GM10248 (cell line): ENCODE measurements at regions not wholly inside any gene's neighbourhood (a gene's known extent, or its start where the extent isn't known, plus 50 kb on each side); places are given as distances from the start of the nearest gene placed in this dataset.
A peak's percentile ranks its signal among the peaks of the same experiment; 100 is the strongest.

Experiments
- CTCF ChIA-PET: fragments of 300-600 bp; sonication (Branson Sonifier 250); formaldehyde crosslinking; extraction: SDS; loops from one replicate; lab custom pipeline; 2021; ENCODE audit warnings: antibody characterized with exemption; lab: Yijun Ruan, JAX
- POLR2A ChIA-PET: fragments of 350-650 bp; sonication (Branson Sonifier 250); formaldehyde crosslinking; extraction: SDS; loops from one replicate; lab custom pipeline; 2020; ENCODE audit warnings: antibody characterized with exemption; lab: Yijun Ruan, JAX
- DNase-seq: peaks from one replicate; pipeline ENCODE4 v3.0.0; 2012; ENCODE audit errors: extremely low spot score
- CTCF ChIP-seq: IDR thresholded peaks from 2 replicates; pipeline ENCODE4 v1.5.1; 2012; ENCODE audit warnings: mild to moderate bottlenecking, low read depth; ENCODE audit errors: extremely low read depth, missing control alignments, control extremely low read depth

- CTCF ChIA-PET: interaction anchor here (1.2 kb wide), 1 partner anchor 8 kb away, joined by 3 read pairs; no protein-coding TSS in a partner anchor
- DNase-seq: no peak
- TF ChIP-seq CTCF: no peak
- POLR2A ChIA-PET: no interaction called here
Measured at GRCh38 chr4:181966104-181966551, 277.1 kb upstream of the TENM3 start.

GRCh38 chr4:181967401-181967800 lies 275.8 kb upstream of the TENM3 start:
- no peak for TF ChIP-seq CTCF
- CTCF ChIA-PET: no interaction called here
- POLR2A ChIA-PET: no interaction called here
- DNase-seq: no peak

GRCh38 chr4:181968371-181968770 lies 274.8 kb upstream of the TENM3 start:
- POLR2A ChIA-PET: no interaction called here
- CTCF ChIA-PET: no interaction called here
- DNase-seq: no peak
- TF ChIP-seq CTCF: no peak

GRCh38 chr4:181969151-181969550 lies 274.1 kb upstream of the TENM3 start:
- no peak for DNase-seq
- ChIA-PET CTCF (no interaction called here), POLR2A (no interaction called here)
- no peak for TF ChIP-seq CTCF

GRCh38 chr4:181970366-181970765 lies 272.8 kb upstream of the TENM3 start:
- TF ChIP-seq CTCF: no peak
- ChIA-PET POLR2A (no interaction called here), CTCF (interaction anchor here (0.8 kb wide), 1 partner anchor 10 kb away, joined by 3 read pairs; no protein-coding TSS in a partner anchor)
- DNase-seq: no peak

DNA sequence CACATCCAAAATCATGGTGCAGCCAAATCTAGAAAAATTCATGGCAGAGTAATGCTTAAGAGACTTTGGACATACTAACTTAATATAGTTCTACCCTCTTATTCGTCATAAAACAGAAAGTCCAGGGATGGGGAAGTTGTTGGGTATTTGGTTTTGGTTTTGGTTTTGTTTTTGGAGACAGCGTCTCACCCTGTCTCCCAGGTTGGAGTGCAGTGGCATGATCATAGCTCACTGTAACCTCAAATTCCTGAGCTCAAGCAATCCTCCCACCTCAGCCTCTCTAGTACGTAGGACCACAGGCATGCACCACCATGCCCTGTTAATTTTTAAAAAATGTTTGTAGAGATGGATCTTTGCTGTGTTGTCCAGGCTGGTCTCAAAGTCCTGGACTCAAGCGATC lies 271.8 kb upstream of the TENM3 start:
- TF ChIP-seq CTCF: no peak
- ChIA-PET CTCF (no interaction called here), POLR2A (no interaction called here)
- DNase-seq: peak; percentile 11

DNA sequence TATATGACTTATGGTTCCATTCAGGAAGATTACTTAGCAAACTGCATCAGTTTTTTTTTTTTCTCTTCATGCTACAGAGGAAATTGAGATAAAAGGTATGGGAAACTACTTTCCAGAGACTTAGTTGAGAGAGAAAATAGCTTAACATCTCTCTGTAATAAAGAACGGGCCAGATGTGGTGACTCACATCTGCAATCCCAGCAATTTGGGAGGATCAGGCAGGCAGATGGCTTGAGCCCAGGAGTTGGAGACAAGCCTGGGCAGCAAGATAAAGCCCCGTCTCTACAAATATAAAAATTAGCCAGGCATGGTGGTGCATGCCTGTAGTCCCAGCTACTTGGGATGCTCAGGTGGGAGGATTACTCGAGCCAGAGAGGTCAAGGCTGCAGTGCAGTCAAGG lies 271.2 kb upstream of the TENM3 start:
- TF ChIP-seq CTCF: no peak
- POLR2A ChIA-PET: no interaction called here
- no peak for DNase-seq
- CTCF ChIA-PET: no interaction called here
